ENCODE measurements at regions not wholly inside any gene's neighbourhood (a gene's known extent, or its start where the extent isn't known, plus 50 kb on each side); places are given as distances from the start of the nearest gene placed in this dataset.
"Not testable (repeated sequence)": the region's sequence is repeated elsewhere in the genome, so short reads cannot be mapped to it uniquely, and the experiment has no call there.

- Histone ChIP-seq H3K36me3 (ENCODE audit: low read length) (no peaks in the 10 kb centered on the region), H3K79me2 (ENCODE audit: insufficient read depth, low read length) (no peaks in the 10 kb centered on the region), H3K27me3 (ENCODE audit: low read length) (no peaks in the 10 kb centered on the region), H3F3A (ENCODE audit: insufficient read depth) (no peaks in the 10 kb centered on the region), H3K9me2 (replicated peaks; ENCODE audit: insufficient read depth, low read length) (no peaks in the 10 kb centered on the region), H3K4me2 (ENCODE audit: low read depth, low read length, poor library complexity, severe bottlenecking) (no peak overlapping the region), H3K9me3 (ENCODE audit: insufficient read depth, low read length) (no peaks in the 10 kb centered on the region), H3K9ac (ENCODE audit: low read length) (no peak overlapping the region), H3K4me3 (ENCODE audit: insufficient read depth, low read length, poor library complexity, severe bottlenecking) (no peak overlapping the region), H2AFZ (ENCODE audit: low read depth, low read length, severe bottlenecking) (no peak overlapping the region), H3K27ac (ENCODE audit: low read depth, low read length) (no peak overlapping the region), H4K20me1 (ENCODE audit: low read depth, low read length) (no peaks in the 10 kb centered on the region)
- no peak for TF ChIP-seq EZH2phosphoT487 (conservative IDR thresholded peaks at IDR 0.05; ENCODE audit: low read length)
- peak; percentile 14 for TF ChIP-seq CTCF (IDR thresholded peaks at IDR 0.05; ENCODE audit: insufficient read depth, low read length, poor library complexity, severe bottlenecking)
Measured at GRCh38 chr4:134935320-134935719, 733.7 kb upstream of the PABPC4L start.

- Histone ChIP-seq H3K4me3 (ENCODE audit: insufficient read depth, low read length, poor library complexity, severe bottlenecking) (no peak overlapping the region), H2AFZ (ENCODE audit: low read depth, low read length, severe bottlenecking) (no peak overlapping the region), H3K9me2 (replicated peaks; ENCODE audit: insufficient read depth, low read length) (no peaks in the 10 kb centered on the region), H3K9me3 (ENCODE audit: insufficient read depth, low read length) (no peaks in the 10 kb centered on the region), H3K27me3 (ENCODE audit: low read length) (no peaks in the 10 kb centered on the region), H3K79me2 (ENCODE audit: insufficient read depth, low read length) (no peaks in the 10 kb centered on the region), H3K27ac (ENCODE audit: low read depth, low read length) (no peak overlapping the region), H3K9ac (ENCODE audit: low read length) (no peak overlapping the region), H3F3A (ENCODE audit: insufficient read depth) (no peaks in the 10 kb centered on the region), H3K4me2 (ENCODE audit: low read depth, low read length, poor library complexity, severe bottlenecking) (no peak overlapping the region), H4K20me1 (ENCODE audit: low read depth, low read length) (no peaks in the 10 kb centered on the region), H3K36me3 (ENCODE audit: low read length) (no peaks in the 10 kb centered on the region)
- no peak for TF ChIP-seq CTCF (IDR thresholded peaks at IDR 0.05; ENCODE audit: insufficient read depth, low read length, poor library complexity, severe bottlenecking)
- TF ChIP-seq EZH2phosphoT487 (conservative IDR thresholded peaks at IDR 0.05; ENCODE audit: low read length): no peak
Measured at GRCh38 chr4:134934036-134934808, 732.6 kb upstream of the PABPC4L start.

GRCh38 chr4:134915355-134915754, 713.8 kb upstream of the PABPC4L start:
- no peaks in the 10 kb centered on the region for H3K79me2 ChIP-seq (ENCODE audit: insufficient read depth, low read length)
- H3K4me3 ChIP-seq (ENCODE audit: insufficient read depth, low read length, poor library complexity, severe bottlenecking): no peak overlapping the region
- no peaks in the 10 kb centered on the region for H3F3A ChIP-seq (ENCODE audit: insufficient read depth)
- no peaks in the 10 kb centered on the region for H3K9me2 ChIP-seq (replicated peaks; ENCODE audit: insufficient read depth, low read length)
- no peak overlapping the region for H3K27ac ChIP-seq (ENCODE audit: low read depth, low read length)
- H2AFZ ChIP-seq (ENCODE audit: low read depth, low read length, severe bottlenecking): no peak overlapping the region
- H3K4me2 ChIP-seq (ENCODE audit: low read depth, low read length, poor library complexity, severe bottlenecking): no peak overlapping the region
- no peaks in the 10 kb centered on the region for H4K20me1 ChIP-seq (ENCODE audit: low read depth, low read length)
- no peaks in the 10 kb centered on the region for H3K36me3 ChIP-seq (ENCODE audit: low read length)
- TF ChIP-seq EZH2phosphoT487 (conservative IDR thresholded peaks at IDR 0.05; ENCODE audit: low read length) (no peak), CTCF (IDR thresholded peaks at IDR 0.05; ENCODE audit: insufficient read depth, low read length, poor library complexity, severe bottlenecking) (no peak)
- no peaks in the 10 kb centered on the region for H3K9me3 ChIP-seq (ENCODE audit: insufficient read depth, low read length)
- H3K9ac ChIP-seq (ENCODE audit: low read length): no peak overlapping the region
- no peaks in the 10 kb centered on the region for H3K27me3 ChIP-seq (ENCODE audit: low read length)

GRCh38 chr4:134914250-134914649, 712.7 kb upstream of the PABPC4L start:
- H3K79me2 ChIP-seq (ENCODE audit: insufficient read depth, low read length); H3K27ac ChIP-seq (ENCODE audit: low read depth, low read length); H2AFZ ChIP-seq (ENCODE audit: low read depth, low read length, severe bottlenecking); H3K9me3 ChIP-seq (ENCODE audit: insufficient read depth, low read length); H3F3A ChIP-seq (ENCODE audit: insufficient read depth); H3K9ac ChIP-seq (ENCODE audit: low read length); H4K20me1 ChIP-seq (ENCODE audit: low read depth, low read length); H3K36me3 ChIP-seq (ENCODE audit: low read length); H3K4me2 ChIP-seq (ENCODE audit: low read depth, low read length, poor library complexity, severe bottlenecking); H3K9me2 ChIP-seq (replicated peaks; ENCODE audit: insufficient read depth, low read length); H3K4me3 ChIP-seq (ENCODE audit: insufficient read depth, low read length, poor library complexity, severe bottlenecking); H3K27me3 ChIP-seq (ENCODE audit: low read length): not testable (repeated sequence)

Data from SU-DHL-6 (cell line).